ENCODE measurements at regions not wholly inside any gene's neighbourhood (a gene's known extent, or its start where the extent isn't known, plus 50 kb on each side); places are given as distances from the start of the nearest gene placed in this dataset.

- intact Hi-C loops (cut with DNase I), result no loop called here
- Histone ChIP-seq H3K27me3 (no peaks in the 10 kb centered on the region), H3K36me3 (replicated peaks in 1 of 2; ENCODE audit: insufficient read depth in 1 of 2, low read depth in 2 of 2) (no peaks in the 10 kb centered on the region), H3K4me3 (no peak overlapping the region), H3K27ac (no peak overlapping the region), H3K9me3 (no peaks in the 10 kb centered on the region), H3K4me1 (no peaks in the 10 kb centered on the region)
- WGBS, 2 donors, result 81 to 82% methylated on average over 4 of the region's 4 CpGs
- ATAC-seq (no peak), DNase-seq (no peak)
- TF ChIP-seq, protein P1, sequence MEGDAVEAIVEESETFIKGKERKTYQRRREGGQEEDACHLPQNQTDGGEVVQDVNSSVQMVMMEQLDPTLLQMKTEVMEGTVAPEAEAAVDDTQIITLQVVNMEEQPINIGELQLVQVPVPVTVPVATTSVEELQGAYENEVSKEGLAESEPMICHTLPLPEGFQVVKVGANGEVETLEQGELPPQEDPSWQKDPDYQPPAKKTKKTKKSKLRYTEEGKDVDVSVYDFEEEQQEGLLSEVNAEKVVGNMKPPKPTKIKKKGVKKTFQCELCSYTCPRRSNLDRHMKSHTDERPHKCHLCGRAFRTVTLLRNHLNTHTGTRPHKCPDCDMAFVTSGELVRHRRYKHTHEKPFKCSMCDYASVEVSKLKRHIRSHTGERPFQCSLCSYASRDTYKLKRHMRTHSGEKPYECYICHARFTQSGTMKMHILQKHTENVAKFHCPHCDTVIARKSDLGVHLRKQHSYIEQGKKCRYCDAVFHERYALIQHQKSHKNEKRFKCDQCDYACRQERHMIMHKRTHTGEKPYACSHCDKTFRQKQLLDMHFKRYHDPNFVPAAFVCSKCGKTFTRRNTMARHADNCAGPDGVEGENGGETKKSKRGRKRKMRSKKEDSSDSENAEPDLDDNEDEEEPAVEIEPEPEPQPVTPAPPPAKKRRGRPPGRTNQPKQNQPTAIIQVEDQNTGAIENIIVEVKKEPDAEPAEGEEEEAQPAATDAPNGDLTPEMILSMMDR (IDR thresholded peaks at IDR 0.05), result no peak
- no peak for TF ChIP-seq POLR2A (IDR thresholded peaks at IDR 0.05)
Measured at GRCh38 chr5:111953351-111954127, 196.5 kb upstream of the NREP start.

- Histone ChIP-seq H3K27me3 (no peaks in the 10 kb centered on the region), H3K4me1 (no peaks in the 10 kb centered on the region), H3K9me3 (no peaks in the 10 kb centered on the region), H3K4me3 (no peak overlapping the region), H3K36me3 (replicated peaks in 1 of 2; ENCODE audit: insufficient read depth in 1 of 2, low read depth in 2 of 2) (no peaks in the 10 kb centered on the region), H3K27ac (no peak overlapping the region)
- intact Hi-C loops (cut with DNase I), result no loop called here
- TF ChIP-seq, protein P1 (IDR thresholded peaks at IDR 0.05), result no peak
- TF ChIP-seq POLR2A (IDR thresholded peaks at IDR 0.05), result no peak
- DNase-seq, result no peak
- no peak for ATAC-seq
- 67 to 75% methylated on average over 2 of the region's 2 CpGs for WGBS, 2 donors
Measured at GRCh38 chr5:111952555-111952954, 195.6 kb upstream of the NREP start.

DNA sequence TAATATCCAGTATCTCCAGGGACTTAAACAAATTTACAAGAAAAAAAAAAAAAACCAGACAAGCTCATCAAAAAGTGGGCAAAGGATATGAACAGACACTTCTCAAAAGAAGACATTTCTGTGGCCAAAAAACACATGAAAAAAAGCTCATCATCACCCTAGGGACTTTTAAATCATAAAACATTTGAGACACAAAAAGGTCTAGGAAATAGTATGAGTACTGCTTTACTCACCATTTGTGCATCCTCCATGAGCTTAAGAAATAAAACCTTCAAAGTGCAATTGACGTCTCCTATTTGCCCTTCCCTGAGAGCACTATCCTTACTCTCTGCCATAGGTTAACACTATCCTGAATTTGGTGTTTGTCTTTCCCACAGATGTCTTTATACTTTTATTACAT lies 193.7 kb upstream of the NREP start:
- Histone ChIP-seq H3K9me3 (no peaks in the 10 kb centered on the region), H3K27ac (no peak overlapping the region), H3K4me1 (no peaks in the 10 kb centered on the region), H3K27me3 (no peaks in the 10 kb centered on the region), H3K4me3 (no peak overlapping the region), H3K36me3 (replicated peaks in 1 of 2; ENCODE audit: insufficient read depth in 1 of 2, low read depth in 2 of 2) (no peaks in the 10 kb centered on the region)
- TF ChIP-seq, protein P1 (IDR thresholded peaks at IDR 0.05), result no peak
- TF ChIP-seq POLR2A (IDR thresholded peaks at IDR 0.05), result no peak
- ATAC-seq, result no peak
- intact Hi-C loops (cut with DNase I), result no loop called here
- DNase-seq, result no peak
- 69 to 73% methylated on average over 1 of the region's 1 CpG for WGBS, 2 donors

GRCh38 chr5:111948092-111948841 lies 191.3 kb upstream of the NREP start:
- no peaks in the 10 kb centered on the region for H3K36me3 ChIP-seq (replicated peaks in 1 of 2; ENCODE audit: insufficient read depth in 1 of 2, low read depth in 2 of 2)
- H3K4me1 ChIP-seq, result no peaks in the 10 kb centered on the region
- ATAC-seq (no peak), DNase-seq (no peak)
- no peak overlapping the region for H3K4me3 ChIP-seq
- H3K27ac ChIP-seq, result no peak overlapping the region
- no peak for TF ChIP-seq POLR2A (IDR thresholded peaks at IDR 0.05)
- TF ChIP-seq, protein P1 (IDR thresholded peaks at IDR 0.05), result no peak
- no peaks in the 10 kb centered on the region for H3K9me3 ChIP-seq
- 65 to 68% methylated on average over 4 of the region's 4 CpGs for whole genome bisulfite sequencing, 2 donors
- intact Hi-C loops (cut with DNase I), result no loop called here
- no peaks in the 10 kb centered on the region for H3K27me3 ChIP-seq
